GM23248 (cell line): ENCODE measurements at regions not wholly inside any gene's neighbourhood (a gene's known extent, or its start where the extent isn't known, plus 50 kb on each side); places are given as distances from the start of the nearest gene placed in this dataset.

Experiments
- EZH2 ChIP-seq: fragments of 200-600 bp; sonication (generic); IDR thresholded peaks from 2 replicates; pipeline ENCODE4 v1.6.1; 2018; ENCODE audit warnings: antibody characterized with exemption, mild to moderate bottlenecking; ENCODE audit not compliant: insufficient read depth, poor library complexity, severe bottlenecking
- EZH2phosphoT487 ChIP-seq: fragments of 200-600 bp; sonication (generic); IDR thresholded peaks from 2 replicates; pipeline ENCODE4 v1.6.1; 2018; ENCODE audit warnings: antibody characterized with exemption, moderate library complexity, mild to moderate bottlenecking, low read depth; ENCODE audit not compliant: insufficient read depth

- TF ChIP-seq EZH2 (no peak), EZH2phosphoT487 (no peak)
Observed at GRCh38 chr3:137420198-137420995, 343.7 kb upstream of the SOX14 start.
